Adrenal gland (tissue), 9 donors: ENCODE measurements at regions not wholly inside any gene's neighbourhood (a gene's known extent, or its start where the extent isn't known, plus 50 kb on each side); places are given as distances from the start of the nearest gene placed in this dataset.

Experiments used
- DNase-seq, 7 donors: peaks; one replicate each; pipeline ENCODE4 v3.0.0-alpha.2; 2019 to 2020
- H3K27ac ChIP-seq, 5 donors: fragments of 200-600 bp; sonication (generic) in 4 of 5; 1 replicate in 3 of 5; 2 replicates in 2 of 5; pipeline versions ENCODE4 v1.5.1 to v1.8.0; 2016 to 2020; ENCODE audit warnings: mild to moderate bottlenecking in 1 of 5
- H3K27me3 ChIP-seq: fragments of 200-600 bp; 2 replicates; pipeline ENCODE4 v1.8.0; 2021
- H3K36me3 ChIP-seq, 2 donors: fragments of 200-600 bp; replicated peaks in 1 of 2; 1 replicate in 1 of 2; 2 replicates in 1 of 2; pipeline versions ENCODE4 v1.5.1 to v1.8.0; 2018 to 2022
- H3K4me1 ChIP-seq, 2 donors: fragments of 200-600 bp; replicated peaks in 1 of 2; 1 replicate in 1 of 2; 2 replicates in 1 of 2; pipeline versions ENCODE4 v1.5.1 to v1.8.0; 2018 to 2021
- H3K4me3 ChIP-seq, 4 donors: fragments of 200-600 bp; sonication (generic) in 3 of 4; one replicate each; pipeline ENCODE4 v1.5.1; 2016 to 2018
- H3K9me3 ChIP-seq, 3 donors: fragments of 200-600 bp; sonication (generic) in 1 of 3; replicated peaks in 1 of 3; 1 replicate in 2 of 3; 2 replicates in 1 of 3; pipeline versions ENCODE4 v1.5.1 to v1.8.0; 2016 to 2021
- POLR2A ChIP-seq, 2 donors: fragments of 450-650 bp; IDR thresholded peaks; one replicate each; pipeline ENCODE4 v1.6.1; 2017; ENCODE audit warnings: antibody characterized with exemption in 2 of 2, mild to moderate bottlenecking in 2 of 2, moderate library complexity in 1 of 2
- WGBS, 4 donors: extraction: QIAGEN DNeasy Blood & Tissue Kit in 2 of 4; methylation state at CpG; one replicate each; pipeline versions ENCODE4 v1.1.5 to v1.1.7; 2013 to 2017; 5-methylcytosine and 5-hydroxymethylcytosine counted together
- intact Hi-C, 2 donors: fragments of 100-400 bp; cut with DNase I; formaldehyde crosslinking; loops; one replicate each; pipeline versions ENCODE4 v1.14.1 to v1.15.0; 2022 to 2023
- TF ChIP-seq, protein P1 (sequence below), 6 experiments: fragments of 450-650 bp in 4 of 6; fragments of 200-600 bp in 2 of 6; sonication (generic) in 1 of 6; IDR thresholded peaks; 1 replicate in 5 of 6; 2 replicates in 1 of 6; pipeline versions ENCODE4 v1.5.1 to v1.8.0; 2016 to 2021; ENCODE audit warnings: antibody characterized with exemption in 6 of 6, mild to moderate bottlenecking in 2 of 6, moderate library complexity in 1 of 6
- donor health status: healthy with polysubstance abuse.
- donor health status: Bipolar disorder and iron deficiency.
- donor health status: DM: yes; HTN: yes; CAD: no.
- donor health status: DM: no; HTN: no; CAD: no.
- donor health status: DM: no; HTN: no; CAD: no.

DNA sequence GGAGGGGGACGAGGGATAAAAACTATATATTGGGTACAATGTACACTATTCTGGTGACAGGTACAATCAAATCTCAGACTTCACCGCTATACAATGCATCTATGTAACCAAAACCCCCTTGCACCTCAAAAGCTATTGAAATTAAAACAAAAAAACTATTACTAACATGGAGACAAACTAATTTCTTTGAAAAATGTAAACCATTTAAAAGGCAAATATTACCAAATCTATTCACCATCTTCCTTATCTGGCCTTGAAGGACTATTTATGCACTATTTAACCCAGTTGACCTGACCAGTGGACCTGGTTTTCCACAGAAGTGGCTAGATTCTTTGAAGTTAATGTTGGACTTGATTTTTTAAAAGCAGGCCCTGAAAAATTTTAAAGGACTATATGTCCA, 212.3 kb upstream of the RPS6KA3 start:
- intact Hi-C loops: no loop called here
- no peaks in the 10 kb centered on the region for H3K4me1 ChIP-seq
- no peak for DNase-seq
- no peak for TF ChIP-seq POLR2A (IDR thresholded peaks at IDR 0.05)
- TF ChIP-seq, protein P1, sequence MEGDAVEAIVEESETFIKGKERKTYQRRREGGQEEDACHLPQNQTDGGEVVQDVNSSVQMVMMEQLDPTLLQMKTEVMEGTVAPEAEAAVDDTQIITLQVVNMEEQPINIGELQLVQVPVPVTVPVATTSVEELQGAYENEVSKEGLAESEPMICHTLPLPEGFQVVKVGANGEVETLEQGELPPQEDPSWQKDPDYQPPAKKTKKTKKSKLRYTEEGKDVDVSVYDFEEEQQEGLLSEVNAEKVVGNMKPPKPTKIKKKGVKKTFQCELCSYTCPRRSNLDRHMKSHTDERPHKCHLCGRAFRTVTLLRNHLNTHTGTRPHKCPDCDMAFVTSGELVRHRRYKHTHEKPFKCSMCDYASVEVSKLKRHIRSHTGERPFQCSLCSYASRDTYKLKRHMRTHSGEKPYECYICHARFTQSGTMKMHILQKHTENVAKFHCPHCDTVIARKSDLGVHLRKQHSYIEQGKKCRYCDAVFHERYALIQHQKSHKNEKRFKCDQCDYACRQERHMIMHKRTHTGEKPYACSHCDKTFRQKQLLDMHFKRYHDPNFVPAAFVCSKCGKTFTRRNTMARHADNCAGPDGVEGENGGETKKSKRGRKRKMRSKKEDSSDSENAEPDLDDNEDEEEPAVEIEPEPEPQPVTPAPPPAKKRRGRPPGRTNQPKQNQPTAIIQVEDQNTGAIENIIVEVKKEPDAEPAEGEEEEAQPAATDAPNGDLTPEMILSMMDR (IDR thresholded peaks at IDR 0.05): no peak
- no peak overlapping the region for H3K4me3 ChIP-seq
- 50 to 73% (median 67%) methylated on average over 2 of the region's 2 CpGs for WGBS, 4 donors
- no peaks in the 10 kb centered on the region for H3K36me3 ChIP-seq
- peaks cover 8% of the 10 kb centered on the region for H3K27me3 ChIP-seq
- H3K9me3 ChIP-seq: no peaks in the 10 kb centered on the region
- no peak overlapping the region for H3K27ac ChIP-seq

DNA sequence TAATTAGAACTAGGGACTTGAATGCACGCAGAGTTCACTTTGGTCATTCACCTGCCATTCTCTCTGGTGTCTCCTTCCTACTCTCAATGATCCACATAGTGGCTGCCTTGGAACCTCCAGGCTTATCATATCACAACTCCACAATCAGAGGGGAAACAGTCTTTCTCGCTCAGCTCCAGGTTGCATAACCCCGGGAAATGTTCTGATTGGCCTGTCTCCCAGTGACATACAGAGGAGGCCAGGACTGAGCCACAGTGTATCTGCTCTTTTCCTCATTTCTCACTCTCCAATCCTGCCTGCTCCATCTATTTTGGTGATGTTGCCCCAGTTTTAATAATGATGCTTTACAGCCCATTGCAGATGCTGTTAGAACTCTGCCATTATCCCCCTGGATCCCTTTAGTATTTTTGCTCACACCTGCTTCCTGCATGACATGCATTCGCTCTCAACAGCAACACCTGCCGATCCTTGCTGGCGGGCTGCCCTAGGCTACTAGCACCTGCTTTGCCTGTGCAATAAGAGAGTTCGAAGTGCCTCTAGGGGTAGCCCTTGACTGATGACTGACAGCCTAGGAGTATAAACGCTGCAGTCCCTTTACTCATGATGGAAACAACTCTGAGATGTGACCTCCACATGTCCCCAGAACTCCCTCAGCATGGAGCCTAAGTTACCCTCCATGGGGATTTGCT, 211.3 kb upstream of the RPS6KA3 start:
- WGBS, 4 donors: 73 to 89% (median 80%) methylated on average over 6 to 8 of the region's 8 CpGs
- Histone ChIP-seq H3K27me3 (peaks cover 8% of the 10 kb centered on the region), H3K27ac (no peak overlapping the region), H3K4me1 (no peaks in the 10 kb centered on the region), H3K9me3 (no peaks in the 10 kb centered on the region), H3K36me3 (no peaks in the 10 kb centered on the region), H3K4me3 (no peak overlapping the region)
- no peak for DNase-seq
- intact Hi-C loops: no loop called here
- TF ChIP-seq, protein P1 (IDR thresholded peaks at IDR 0.05): no peak
- TF ChIP-seq POLR2A (IDR thresholded peaks at IDR 0.05): no peak

GRCh38 chrX:20477219-20477618, 210.5 kb upstream of the RPS6KA3 start:
- Histone ChIP-seq H3K36me3 (no peaks in the 10 kb centered on the region), H3K4me3 (no peak overlapping the region), H3K4me1 (no peaks in the 10 kb centered on the region), H3K27ac (no peak overlapping the region), H3K9me3 (no peaks in the 10 kb centered on the region), H3K27me3 (peaks cover 8% of the 10 kb centered on the region)
- WGBS, 4 donors: 45 to 56% (median 50%) methylated on average over 3 of the region's 3 CpGs
- intact Hi-C loops: no loop called here
- DNase-seq: no peak
- TF ChIP-seq, protein P1 (IDR thresholded peaks at IDR 0.05): no peak
- TF ChIP-seq POLR2A (IDR thresholded peaks at IDR 0.05): no peak

- no peak for TF ChIP-seq POLR2A (IDR thresholded peaks at IDR 0.05)
- WGBS, 4 donors: 68 to 84% (median 74%) methylated on average over 4 of the region's 4 CpGs
- H3K27me3 ChIP-seq: no peaks in the 10 kb centered on the region
- no peak overlapping the region for H3K4me3 ChIP-seq
- no peaks in the 10 kb centered on the region for H3K9me3 ChIP-seq
- DNase-seq: no peak
- no peaks in the 10 kb centered on the region for H3K4me1 ChIP-seq
- H3K27ac ChIP-seq: no peak overlapping the region
- H3K36me3 ChIP-seq: no peaks in the 10 kb centered on the region
- intact Hi-C loops: no loop called here
Measured at GRCh38 chrX:20472620-20473258, 206.0 kb upstream of the RPS6KA3 start.

- no peaks in the 10 kb centered on the region for H3K9me3 ChIP-seq
- intact Hi-C loops: no loop called here
- TF ChIP-seq, protein P1 (IDR thresholded peaks at IDR 0.05): no peak
- no peak overlapping the region for H3K4me3 ChIP-seq
- DNase-seq: no peak
- H3K27me3 ChIP-seq: peaks cover 2% of the 10 kb centered on the region
- no peak overlapping the region for H3K27ac ChIP-seq
- no peaks in the 10 kb centered on the region for H3K4me1 ChIP-seq
- WGBS, 4 donors: 54 to 87% (median 67%) methylated on average over 1 of the region's 1 CpG
- no peaks in the 10 kb centered on the region for H3K36me3 ChIP-seq
Measured at GRCh38 chrX:20472148-20472547, 205.4 kb upstream of the RPS6KA3 start.
